Colonic mucosa (tissue), 4 donors: ENCODE measurements at regions not wholly inside any gene's neighbourhood (a gene's known extent, or its start where the extent isn't known, plus 50 kb on each side); places are given as distances from the start of the nearest gene placed in this dataset.
"Not testable (repeated sequence)": the region's sequence is repeated elsewhere in the genome, so short reads cannot be mapped to it uniquely, and the experiment has no call there.

ENCODE experiments used
- DNase-seq: peaks from one replicate; pipeline ENCODE4 v3.0.0-alpha.2; 2020
- H3K27ac ChIP-seq: fragments of 200-600 bp; one replicate; pipeline ENCODE4 v1.8.0; 2021
- H3K27me3 ChIP-seq: fragments of 200-600 bp; one replicate; pipeline ENCODE4 v1.8.0; 2021
- H3K36me3 ChIP-seq: fragments of 200-600 bp; one replicate; pipeline ENCODE4 v1.8.0; 2021
- H3K4me1 ChIP-seq: fragments of 200-600 bp; one replicate; pipeline ENCODE4 v1.8.0; 2021; ENCODE audit warnings: mild to moderate bottlenecking
- H3K4me3 ChIP-seq: fragments of 200-600 bp; one replicate; pipeline ENCODE4 v1.8.0; 2021
- H3K9ac ChIP-seq, 2 donors: one replicate each; pipeline ENCODE4 v1.7.0; 2013; ENCODE audit warnings: control low read depth in 2 of 2, low read depth in 2 of 2, low read length in 2 of 2
- H3K9me3 ChIP-seq: fragments of 200-600 bp; one replicate; pipeline ENCODE4 v1.8.0; 2021
- intact Hi-C: fragments of 100-400 bp; cut with DNase I; formaldehyde crosslinking; loops from one replicate; pipeline ENCODE4 v1.14.1; 2022
- TF ChIP-seq, protein P1 (sequence below): fragments of 200-600 bp; IDR thresholded peaks from one replicate; pipeline ENCODE4 v1.8.0; 2022; ENCODE audit warnings: antibody characterized with exemption, mild to moderate bottlenecking
- donor health status: healthy.
- donor health status: DM: no; HTN: no; CAD: no.
- donor health status: DM: no; HTN: no; CAD: no.

DNA sequence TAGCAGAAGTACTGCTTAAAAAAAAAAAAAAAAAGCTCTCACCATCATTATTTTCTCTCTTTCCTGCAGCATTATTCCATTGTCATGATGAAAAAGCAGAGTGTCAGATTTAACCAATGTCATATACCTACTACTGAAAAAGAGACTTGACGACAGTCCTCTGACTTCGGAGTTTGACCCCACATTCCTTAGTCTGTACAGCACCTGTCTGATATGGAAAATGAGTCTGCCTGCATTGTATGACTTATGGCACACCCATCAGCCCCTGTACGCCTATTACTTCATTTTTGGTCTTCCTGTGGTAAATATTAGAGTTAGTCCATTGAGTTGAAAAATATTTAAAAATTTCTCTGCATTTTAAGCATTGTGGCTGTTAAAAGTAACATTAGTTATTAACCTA is 54.5 kb upstream of the NOX4 start:
- no peaks in the 10 kb centered on the region for H3K9me3 ChIP-seq
- no peak for DNase-seq
- H3K4me1 ChIP-seq: no peaks in the 10 kb centered on the region
- H3K4me3 ChIP-seq: no peak overlapping the region
- no peaks in the 10 kb centered on the region for H3K36me3 ChIP-seq
- H3K27me3 ChIP-seq: no peaks in the 10 kb centered on the region
- intact Hi-C loops: no loop called here
- TF ChIP-seq, protein P1, sequence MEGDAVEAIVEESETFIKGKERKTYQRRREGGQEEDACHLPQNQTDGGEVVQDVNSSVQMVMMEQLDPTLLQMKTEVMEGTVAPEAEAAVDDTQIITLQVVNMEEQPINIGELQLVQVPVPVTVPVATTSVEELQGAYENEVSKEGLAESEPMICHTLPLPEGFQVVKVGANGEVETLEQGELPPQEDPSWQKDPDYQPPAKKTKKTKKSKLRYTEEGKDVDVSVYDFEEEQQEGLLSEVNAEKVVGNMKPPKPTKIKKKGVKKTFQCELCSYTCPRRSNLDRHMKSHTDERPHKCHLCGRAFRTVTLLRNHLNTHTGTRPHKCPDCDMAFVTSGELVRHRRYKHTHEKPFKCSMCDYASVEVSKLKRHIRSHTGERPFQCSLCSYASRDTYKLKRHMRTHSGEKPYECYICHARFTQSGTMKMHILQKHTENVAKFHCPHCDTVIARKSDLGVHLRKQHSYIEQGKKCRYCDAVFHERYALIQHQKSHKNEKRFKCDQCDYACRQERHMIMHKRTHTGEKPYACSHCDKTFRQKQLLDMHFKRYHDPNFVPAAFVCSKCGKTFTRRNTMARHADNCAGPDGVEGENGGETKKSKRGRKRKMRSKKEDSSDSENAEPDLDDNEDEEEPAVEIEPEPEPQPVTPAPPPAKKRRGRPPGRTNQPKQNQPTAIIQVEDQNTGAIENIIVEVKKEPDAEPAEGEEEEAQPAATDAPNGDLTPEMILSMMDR: no peak
- no peak overlapping the region for H3K9ac ChIP-seq
- no peak overlapping the region for H3K27ac ChIP-seq

GRCh38 chr11:89555781-89556180 is 64.6 kb upstream of the NOX4 start:
- intact Hi-C loops, DNase-seq, H3K27ac ChIP-seq, H3K27me3 ChIP-seq, H3K9ac ChIP-seq, H3K9me3 ChIP-seq, H3K4me3 ChIP-seq, H3K36me3 ChIP-seq, H3K4me1 ChIP-seq: not testable (repeated sequence)

DNA sequence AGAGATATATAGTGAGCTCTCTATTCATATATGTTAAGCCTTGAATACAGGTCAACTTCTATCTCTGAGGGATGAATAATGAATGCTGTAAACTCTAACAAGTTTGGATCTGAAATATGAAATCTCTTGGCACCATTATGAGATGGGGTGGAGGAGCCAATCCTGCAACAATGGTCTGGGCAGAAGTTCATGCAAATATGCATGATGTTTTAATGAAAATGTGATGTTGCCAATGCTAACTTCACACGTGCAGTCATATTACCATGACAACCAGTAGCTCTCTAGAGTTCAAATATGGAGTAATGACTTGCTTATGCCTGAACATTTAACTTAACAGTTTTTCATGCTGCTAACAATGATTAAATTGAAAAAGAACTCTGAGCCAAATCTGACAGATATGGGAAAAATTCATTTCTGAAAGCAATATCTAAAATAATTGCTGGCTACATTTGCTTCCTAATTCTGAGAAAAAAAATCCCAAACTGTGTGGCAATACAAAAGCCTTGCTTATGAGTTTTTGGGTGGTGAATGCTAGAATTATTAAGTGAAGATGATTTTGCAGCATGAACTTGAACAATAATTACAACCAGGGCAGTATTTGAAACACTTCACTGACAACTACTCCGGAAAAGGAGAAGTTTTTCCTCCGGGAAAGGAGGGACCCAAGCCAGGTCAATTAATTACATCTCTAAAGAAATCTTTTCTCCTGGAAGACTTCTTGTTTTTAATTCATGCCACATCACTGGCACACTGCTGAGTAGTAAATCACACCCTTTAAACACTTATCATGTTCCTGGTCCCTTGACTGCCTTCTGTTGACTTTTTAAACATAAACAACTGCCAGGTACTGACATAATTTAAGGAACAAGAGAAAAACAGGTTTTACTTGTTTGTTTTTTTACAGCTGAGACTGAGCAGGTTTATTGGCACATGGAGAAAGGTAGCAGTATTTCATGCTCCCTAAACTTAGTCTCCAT is 65.8 kb upstream of the NOX4 start:
- H3K36me3 ChIP-seq, H3K9ac ChIP-seq, intact Hi-C loops, H3K4me1 ChIP-seq, H3K9me3 ChIP-seq, H3K4me3 ChIP-seq, H3K27me3 ChIP-seq: not testable (repeated sequence)
- peak overlapping the region; percentile 26 for H3K27ac ChIP-seq
- DNase-seq: peak; percentile 19

GRCh38 chr11:89560598-89560997 is 69.4 kb upstream of the NOX4 start:
- intact Hi-C loops, H3K4me1 ChIP-seq, H3K9ac ChIP-seq, H3K27me3 ChIP-seq, H3K27ac ChIP-seq, H3K9me3 ChIP-seq, H3K36me3 ChIP-seq, H3K4me3 ChIP-seq, DNase-seq: not testable (repeated sequence)

DNA sequence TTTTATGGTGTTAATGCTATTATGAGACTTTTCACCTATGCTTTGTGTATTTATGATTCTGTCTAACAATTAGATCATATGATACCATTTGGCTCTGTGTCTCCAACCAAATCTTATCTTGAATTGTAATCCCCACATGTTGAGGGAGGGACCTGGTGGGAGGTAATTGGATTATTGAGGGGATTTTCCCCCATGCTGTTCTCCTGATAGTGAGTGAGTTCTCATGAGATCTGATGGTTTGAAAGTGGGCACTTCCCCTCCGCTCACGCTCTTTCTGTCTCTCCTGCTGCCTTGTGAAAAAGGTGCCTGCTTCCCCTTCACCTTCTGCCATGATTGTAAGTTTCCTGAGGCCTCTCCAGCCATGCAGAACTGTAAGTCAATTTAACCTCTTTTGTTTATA is 71.6 kb upstream of the NOX4 start:
- H3K9me3 ChIP-seq, H3K27ac ChIP-seq, intact Hi-C loops, DNase-seq, H3K36me3 ChIP-seq, H3K9ac ChIP-seq, H3K27me3 ChIP-seq, H3K4me3 ChIP-seq, H3K4me1 ChIP-seq: not testable (repeated sequence)

DNA sequence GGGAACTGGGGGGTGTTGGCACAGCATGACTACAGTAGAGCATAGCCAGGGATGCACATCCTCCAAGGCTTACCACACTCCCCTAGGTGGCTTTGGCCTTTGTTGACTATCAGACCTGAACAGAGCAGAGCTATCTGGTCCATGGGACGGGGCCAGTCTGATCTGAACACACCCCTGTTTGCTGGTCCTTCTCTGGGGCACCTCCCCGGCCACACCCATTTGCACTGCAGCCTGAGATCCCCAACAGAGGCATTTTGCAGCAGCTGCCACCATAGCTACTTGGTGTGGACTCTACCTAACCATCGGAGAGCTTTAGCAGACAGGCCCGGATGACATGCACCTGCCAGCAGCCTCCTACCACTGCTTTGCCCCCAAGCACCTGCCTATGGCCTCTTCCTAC is 75.8 kb upstream of the NOX4 start:
- H3K9ac ChIP-seq: no peak overlapping the region
- no peaks in the 10 kb centered on the region for H3K4me1 ChIP-seq
- no peak for DNase-seq
- no peaks in the 10 kb centered on the region for H3K36me3 ChIP-seq
- H3K9me3 ChIP-seq: no peaks in the 10 kb centered on the region
- no peaks in the 10 kb centered on the region for H3K27me3 ChIP-seq
- H3K4me3 ChIP-seq: no peak overlapping the region
- intact Hi-C loops: no loop called here
- no peak overlapping the region for H3K27ac ChIP-seq
- TF ChIP-seq, protein P1: no peak

GRCh38 chr11:89569387-89569786 is 78.2 kb upstream of the NOX4 start:
- H3K4me1 ChIP-seq, H3K9ac ChIP-seq, H3K9me3 ChIP-seq, H3K36me3 ChIP-seq, intact Hi-C loops, H3K27ac ChIP-seq, H3K4me3 ChIP-seq, DNase-seq, H3K27me3 ChIP-seq: not testable (repeated sequence)

- H3K4me1 ChIP-seq, H3K27ac ChIP-seq, H3K9ac ChIP-seq, H3K9me3 ChIP-seq, DNase-seq, intact Hi-C loops, H3K36me3 ChIP-seq, H3K4me3 ChIP-seq, H3K27me3 ChIP-seq: not testable (repeated sequence)
Observed at GRCh38 chr11:89571706-89572105, 80.5 kb upstream of the NOX4 start.

- H3K4me1 ChIP-seq, H3K36me3 ChIP-seq, H3K4me3 ChIP-seq, H3K27me3 ChIP-seq, intact Hi-C loops, H3K9me3 ChIP-seq, H3K27ac ChIP-seq, H3K9ac ChIP-seq, DNase-seq: not testable (repeated sequence)
Observed at GRCh38 chr11:89575846-89576245, 84.7 kb upstream of the NOX4 start.

- H3K27ac ChIP-seq, H3K4me3 ChIP-seq, intact Hi-C loops, H3K36me3 ChIP-seq, H3K9ac ChIP-seq, H3K9me3 ChIP-seq, H3K4me1 ChIP-seq, H3K27me3 ChIP-seq, DNase-seq: not testable (repeated sequence)
Observed at GRCh38 chr11:89577428-89577827, 86.3 kb upstream of the NOX4 start.
